HepG2 (cell line): ENCODE measurements at regions not wholly inside any gene's neighbourhood (a gene's known extent, or its start where the extent isn't known, plus 50 kb on each side); places are given as distances from the start of the nearest gene placed in this dataset.

Source experiments
- ATAC-seq: fragments of 200-7000 bp; cut with Tn5 transposase; 3 replicates; pipeline ENCODE4 v1.9.1; 2020; ENCODE audit warnings: mild to moderate bottlenecking, moderate library complexity
- BruUV-seq: library from RNA; stranded (reverse); fragments of 400-500 nt; replicated peaks from 2 replicates; lab custom pipeline; 2021; lab: Mats Ljungman, UMichigan
- CTCF ChIA-PET: fragments of 300-600 bp; formaldehyde crosslinking; extraction: SDS; loops from one replicate; lab custom pipeline; 2021; ENCODE audit warnings: low total read pairs, inconsistent platforms, low intra/inter-chr PET ratio; lab: Yijun Ruan, JAX
- POLR2A ChIA-PET: fragments of 350-600 bp; sonication (Branson Sonifier 250); formaldehyde crosslinking; loops from one replicate; lab custom pipeline; 2020; ENCODE audit warnings: antibody characterized with exemption, inconsistent platforms; lab: Yijun Ruan, JAX
- DNase-seq: peaks from one replicate; pipeline ENCODE4 v3.0.0-alpha.2; 2015; ENCODE audit warnings: low spot score
- FAIRE-seq: peaks from 3 replicates; lab custom pipeline; 2011; peaks lifted over from hg19 to GRCh38; lab: Jason Lieb, UNC
- H2AFZ ChIP-seq: one replicate; pipeline ENCODE4 v1.6.1; 2011; ENCODE audit warnings: low read length, inconsistent platforms
- H3K27ac ChIP-seq: fragments of 300-600 bp; 3 replicates; pipeline ENCODE4 v1.8.0; 2011; ENCODE audit warnings: mixed run types, mild to moderate bottlenecking, mixed read lengths, low read length, inconsistent platforms; ENCODE audit not compliant: insufficient read depth; ENCODE audit errors: extremely low read length
- H3K27me3 ChIP-seq, 2 experiments: fragments of 200-600 bp in 1 of 2; 2 replicates in 1 of 2; 3 replicates in 1 of 2; pipeline versions ENCODE4 v1.6.0 to v1.8.0; 2011; ENCODE audit warnings: low read length in 2 of 2, mild to moderate bottlenecking in 2 of 2, moderate library complexity in 2 of 2, inconsistent platforms in 1 of 2; ENCODE audit not compliant: insufficient read depth in 2 of 2, control insufficient read depth in 1 of 2
- H3K36me3 ChIP-seq, 2 experiments: fragments of 200-600 bp in 1 of 2; replicated peaks in 1 of 2; 2 replicates in 1 of 2; 3 replicates in 1 of 2; pipeline versions ENCODE4 v1.5.1 to v1.8.0; 2011; ENCODE audit warnings: low read length in 2 of 2, inconsistent platforms in 1 of 2; ENCODE audit not compliant: insufficient read depth in 2 of 2, control insufficient read depth in 1 of 2
- H3K4me1 ChIP-seq: 2 replicates; pipeline ENCODE4 v1.5.1; 2012; ENCODE audit warnings: low read length, inconsistent platforms; ENCODE audit not compliant: insufficient read depth
- H3K4me2 ChIP-seq: 2 replicates; pipeline ENCODE4 v1.6.0; 2011; ENCODE audit warnings: low read depth, low read length, inconsistent platforms
- H3K4me3 ChIP-seq, 3 experiments: fragments of 200-600 bp in 1 of 3; sonication (generic), shearing (Covaris generic) in 1 of 3; replicated peaks in 1 of 3; 2 replicates each; pipeline ENCODE4 v1.5.1; 2011 to 2016; ENCODE audit warnings: low read length in 3 of 3, inconsistent platforms in 2 of 3, low read depth in 2 of 3, mild to moderate bottlenecking in 2 of 3, control low read depth in 1 of 3, mixed read lengths in 1 of 3; ENCODE audit not compliant: insufficient read depth in 1 of 3
- H3K79me2 ChIP-seq: one replicate; pipeline ENCODE4 v1.6.1; 2011; ENCODE audit warnings: low read length, inconsistent platforms; ENCODE audit not compliant: insufficient read depth
- H3K9ac ChIP-seq: 2 replicates; pipeline ENCODE4 v1.6.0; 2011; ENCODE audit warnings: mild to moderate bottlenecking, low read depth, low read length, inconsistent platforms; ENCODE audit not compliant: insufficient read depth
- H3K9me3 ChIP-seq: 2 replicates; pipeline ENCODE4 v1.5.1; 2012; ENCODE audit warnings: mild to moderate bottlenecking, low read length
- H4K20me1 ChIP-seq: 2 replicates; pipeline ENCODE4 v1.6.0; 2011; ENCODE audit warnings: inconsistent platforms, mild to moderate bottlenecking, low read length, moderate library complexity; ENCODE audit not compliant: insufficient read depth
- DNMT1 ChIP-seq: sonication (generic); formaldehyde crosslinking; IDR thresholded peaks from 2 replicates; pipeline ENCODE4 v1.5.1; 2020; ENCODE audit warnings: mild to moderate bottlenecking, missing genetic modification reagents
- PTBP1 ChIP-seq: fragments of 200-400 bp; formaldehyde crosslinking; IDR thresholded peaks from 2 replicates; pipeline ENCODE4 v1.6.1; 2018; ENCODE audit warnings: low read length, low read depth; ENCODE audit not compliant: poor library complexity, severe bottlenecking
- SSRP1 ChIP-seq: IDR thresholded peaks from 2 replicates; pipeline ENCODE4 v1.6.1; 2016; ENCODE audit warnings: control low read depth
- TBP ChIP-seq: sonication (generic); formaldehyde crosslinking; IDR thresholded peaks from 2 replicates; pipeline ENCODE4 v1.5.0; 2020; ENCODE audit warnings: missing genetic modification reagents
- YEATS4 ChIP-seq: sonication (generic); formaldehyde crosslinking; IDR thresholded peaks from 2 replicates; pipeline ENCODE4 v1.4.0; 2020; ENCODE audit warnings: missing genetic modification reagents, borderline replicate concordance
- ZFP36 ChIP-seq: fragments of 150-350 bp; IDR thresholded peaks from 2 replicates; pipeline ENCODE4 v1.6.1; 2018; ENCODE audit warnings: borderline replicate concordance, low read length, low read depth; ENCODE audit not compliant: partially characterized antibody
- ZNF562 ChIP-seq: sonication (generic); formaldehyde crosslinking; IDR thresholded peaks from 2 replicates; pipeline ENCODE4 v1.8.0; 2022; ENCODE audit warnings: missing genetic modification reagents, borderline replicate concordance
- ZNF720 ChIP-seq: sonication (generic); formaldehyde crosslinking; IDR thresholded peaks from 2 replicates; pipeline ENCODE4 v1.4.0; 2020; ENCODE audit warnings: missing genetic modification reagents
- WGBS: methylation state at CpG from one replicate; pipeline ENCODE4 v1.1.6; 2017; ENCODE audit warnings: low lambda C conversion rate; 5-methylcytosine and 5-hydroxymethylcytosine counted together
- in situ Hi-C: cut with HindIII; loops from 2 replicates; pipeline ENCODE4 v1.10.0; 2017; ENCODE audit warnings: low pct_unique_long_range_greater_than_20kb; ENCODE audit not compliant: extremely low pct_ligation_motif_present
- intact Hi-C: fragments of 100-400 bp; cut with micrococcal nuclease; formaldehyde crosslinking; loops from one replicate; pipeline ENCODE4 v1.10.0; 2022; ENCODE audit not compliant: unreplicated experiment
- TF ChIP-seq, protein P1 (sequence below): IDR thresholded peaks from 2 replicates; pipeline ENCODE4 v1.6.1; 2012; ENCODE audit warnings: low read length, improper control_type of control experiment
- TF ChIP-seq, protein P2 (sequence below): sonication (generic); formaldehyde crosslinking; conservative IDR thresholded peaks from 2 replicates; pipeline ENCODE4 v1.8.1; 2023; ENCODE audit warnings: missing genetic modification reagents
- TF ChIP-seq, protein P3 (sequence below): sonication (generic); formaldehyde crosslinking; IDR thresholded peaks from 2 replicates; pipeline ENCODE4 v1.5.0; 2020; ENCODE audit warnings: mild to moderate bottlenecking, missing genetic modification reagents, moderate library complexity
- TF ChIP-seq, protein P4 (sequence below): sonication (generic); formaldehyde crosslinking; IDR thresholded peaks from 2 replicates; pipeline ENCODE4 v1.4.0; 2020; ENCODE audit warnings: missing genetic modification reagents, mild to moderate bottlenecking, borderline replicate concordance

DNA sequence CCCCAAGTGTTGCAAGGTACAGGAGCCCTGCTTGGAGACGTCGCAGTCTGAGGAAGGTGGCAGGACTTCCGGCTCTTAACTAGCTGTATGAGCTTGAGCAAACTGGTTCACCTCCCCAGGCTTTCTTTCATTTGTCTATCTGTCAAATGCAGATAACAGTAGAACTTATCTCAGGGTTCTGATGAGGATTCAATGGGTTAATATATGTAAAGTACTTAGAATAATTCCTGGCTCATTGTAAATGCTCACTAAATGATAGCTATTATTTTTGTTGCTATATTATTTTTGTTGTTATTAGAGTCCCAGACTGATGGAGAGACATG lies 108.5 kb upstream of the IPO9 start (continued):
- no peak for TF ChIP-seq ZFP36
- TF ChIP-seq, all 625 proteins: peak for 0

DNA sequence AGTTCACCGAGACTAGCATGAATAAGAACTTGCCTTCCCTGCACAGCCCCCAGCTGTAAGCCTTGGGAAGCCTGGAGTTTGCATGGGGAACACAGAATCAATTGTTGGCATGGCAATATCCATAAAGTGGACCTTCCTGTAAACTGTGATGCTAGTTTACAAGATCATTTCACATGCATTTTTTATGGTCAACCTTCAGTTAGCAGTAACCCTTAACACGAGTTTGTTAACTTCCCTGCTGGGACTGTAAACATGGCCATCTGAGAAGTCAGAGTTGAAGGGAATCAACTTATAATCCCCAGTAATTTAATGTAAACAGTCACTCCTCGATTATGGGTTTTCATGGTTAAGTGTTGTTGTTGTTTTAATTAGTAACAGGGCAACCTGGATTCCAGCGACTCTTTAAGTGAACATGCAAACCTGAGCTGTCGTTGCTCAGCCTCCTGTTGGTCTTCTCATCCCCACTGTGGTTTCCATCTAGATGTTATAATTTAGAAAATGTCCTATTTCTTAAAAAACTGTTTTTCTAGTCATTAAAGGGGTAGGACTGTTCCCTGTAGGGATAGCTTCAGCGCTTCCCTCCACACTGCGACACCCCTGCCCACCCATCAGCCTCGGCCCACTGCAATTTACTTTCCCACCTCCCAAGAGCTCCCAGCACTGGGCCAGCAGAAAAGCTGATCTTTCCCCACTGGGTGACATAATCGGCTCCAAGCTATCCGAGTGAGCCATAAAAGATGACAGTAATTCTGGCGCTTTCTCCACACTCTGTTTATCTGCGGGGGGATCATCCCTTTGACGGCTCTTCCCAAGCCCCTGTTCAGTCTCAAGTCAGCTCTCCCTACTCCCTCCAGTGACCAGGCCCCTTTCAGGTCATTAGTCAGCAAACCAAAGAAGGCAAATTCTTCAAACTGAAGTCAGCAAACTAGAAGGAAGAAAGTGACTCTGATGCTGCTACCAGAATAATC lies 107.6 kb upstream of the IPO9 start:
- H3K4me3 ChIP-seq: no peak overlapping the region
- intact Hi-C loops: no loop called here

More for the DNA sequence above, 107.6 kb upstream of the IPO9 start:
- Histone ChIP-seq H3K36me3 (no peaks in the 10 kb centered on the region), H4K20me1 (no peaks in the 10 kb centered on the region), H3K79me2 (no peaks in the 10 kb centered on the region), H3K4me2 (no peak overlapping the region), H3K9ac (no peak overlapping the region), H2AFZ (no peak overlapping the region), H3K27ac (no peak overlapping the region), H3K9me3 (no peaks in the 10 kb centered on the region), H3K27me3 (peaks cover 2 to 40% of the 10 kb centered on the region in 2 experiments; a peak in 3 of 5 replicates), H3K4me1 (no peaks in the 10 kb centered on the region)
- 7% methylated on average over 13 of the region's 13 CpGs for WGBS
- TF ChIP-seq, protein P1, sequence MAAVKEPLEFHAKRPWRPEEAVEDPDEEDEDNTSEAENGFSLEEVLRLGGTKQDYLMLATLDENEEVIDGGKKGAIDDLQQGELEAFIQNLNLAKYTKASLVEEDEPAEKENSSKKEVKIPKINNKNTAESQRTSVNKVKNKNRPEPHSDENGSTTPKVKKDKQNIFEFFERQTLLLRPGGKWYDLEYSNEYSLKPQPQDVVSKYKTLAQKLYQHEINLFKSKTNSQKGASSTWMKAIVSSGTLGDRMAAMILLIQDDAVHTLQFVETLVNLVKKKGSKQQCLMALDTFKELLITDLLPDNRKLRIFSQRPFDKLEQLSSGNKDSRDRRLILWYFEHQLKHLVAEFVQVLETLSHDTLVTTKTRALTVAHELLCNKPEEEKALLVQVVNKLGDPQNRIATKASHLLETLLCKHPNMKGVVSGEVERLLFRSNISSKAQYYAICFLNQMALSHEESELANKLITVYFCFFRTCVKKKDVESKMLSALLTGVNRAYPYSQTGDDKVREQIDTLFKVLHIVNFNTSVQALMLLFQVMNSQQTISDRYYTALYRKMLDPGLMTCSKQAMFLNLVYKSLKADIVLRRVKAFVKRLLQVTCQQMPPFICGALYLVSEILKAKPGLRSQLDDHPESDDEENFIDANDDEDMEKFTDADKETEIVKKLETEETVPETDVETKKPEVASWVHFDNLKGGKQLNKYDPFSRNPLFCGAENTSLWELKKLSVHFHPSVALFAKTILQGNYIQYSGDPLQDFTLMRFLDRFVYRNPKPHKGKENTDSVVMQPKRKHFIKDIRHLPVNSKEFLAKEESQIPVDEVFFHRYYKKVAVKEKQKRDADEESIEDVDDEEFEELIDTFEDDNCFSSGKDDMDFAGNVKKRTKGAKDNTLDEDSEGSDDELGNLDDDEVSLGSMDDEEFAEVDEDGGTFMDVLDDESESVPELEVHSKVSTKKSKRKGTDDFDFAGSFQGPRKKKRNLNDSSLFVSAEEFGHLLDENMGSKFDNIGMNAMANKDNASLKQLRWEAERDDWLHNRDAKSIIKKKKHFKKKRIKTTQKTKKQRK: no peak
- TF ChIP-seq SSRP1 (CRISPR knock-in tag) (no peak), ZNF720 (CRISPR knock-in tag) (no peak), YEATS4 (CRISPR knock-in tag) (no peak), TBP (CRISPR knock-in tag) (no peak), PTBP1 (no peak), ZNF562 (no peak), DNMT1 (CRISPR knock-in tag) (no peak)
- TF ChIP-seq, protein P2, sequence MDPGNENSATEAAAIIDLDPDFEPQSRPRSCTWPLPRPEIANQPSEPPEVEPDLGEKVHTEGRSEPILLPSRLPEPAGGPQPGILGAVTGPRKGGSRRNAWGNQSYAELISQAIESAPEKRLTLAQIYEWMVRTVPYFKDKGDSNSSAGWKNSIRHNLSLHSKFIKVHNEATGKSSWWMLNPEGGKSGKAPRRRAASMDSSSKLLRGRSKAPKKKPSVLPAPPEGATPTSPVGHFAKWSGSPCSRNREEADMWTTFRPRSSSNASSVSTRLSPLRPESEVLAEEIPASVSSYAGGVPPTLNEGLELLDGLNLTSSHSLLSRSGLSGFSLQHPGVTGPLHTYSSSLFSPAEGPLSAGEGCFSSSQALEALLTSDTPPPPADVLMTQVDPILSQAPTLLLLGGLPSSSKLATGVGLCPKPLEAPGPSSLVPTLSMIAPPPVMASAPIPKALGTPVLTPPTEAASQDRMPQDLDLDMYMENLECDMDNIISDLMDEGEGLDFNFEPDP (CRISPR knock-in tag): no peak
- TF ChIP-seq, protein P3, sequence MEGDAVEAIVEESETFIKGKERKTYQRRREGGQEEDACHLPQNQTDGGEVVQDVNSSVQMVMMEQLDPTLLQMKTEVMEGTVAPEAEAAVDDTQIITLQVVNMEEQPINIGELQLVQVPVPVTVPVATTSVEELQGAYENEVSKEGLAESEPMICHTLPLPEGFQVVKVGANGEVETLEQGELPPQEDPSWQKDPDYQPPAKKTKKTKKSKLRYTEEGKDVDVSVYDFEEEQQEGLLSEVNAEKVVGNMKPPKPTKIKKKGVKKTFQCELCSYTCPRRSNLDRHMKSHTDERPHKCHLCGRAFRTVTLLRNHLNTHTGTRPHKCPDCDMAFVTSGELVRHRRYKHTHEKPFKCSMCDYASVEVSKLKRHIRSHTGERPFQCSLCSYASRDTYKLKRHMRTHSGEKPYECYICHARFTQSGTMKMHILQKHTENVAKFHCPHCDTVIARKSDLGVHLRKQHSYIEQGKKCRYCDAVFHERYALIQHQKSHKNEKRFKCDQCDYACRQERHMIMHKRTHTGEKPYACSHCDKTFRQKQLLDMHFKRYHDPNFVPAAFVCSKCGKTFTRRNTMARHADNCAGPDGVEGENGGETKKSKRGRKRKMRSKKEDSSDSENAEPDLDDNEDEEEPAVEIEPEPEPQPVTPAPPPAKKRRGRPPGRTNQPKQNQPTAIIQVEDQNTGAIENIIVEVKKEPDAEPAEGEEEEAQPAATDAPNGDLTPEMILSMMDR (CRISPR knock-in tag): no peak
- TF ChIP-seq, protein P4, sequence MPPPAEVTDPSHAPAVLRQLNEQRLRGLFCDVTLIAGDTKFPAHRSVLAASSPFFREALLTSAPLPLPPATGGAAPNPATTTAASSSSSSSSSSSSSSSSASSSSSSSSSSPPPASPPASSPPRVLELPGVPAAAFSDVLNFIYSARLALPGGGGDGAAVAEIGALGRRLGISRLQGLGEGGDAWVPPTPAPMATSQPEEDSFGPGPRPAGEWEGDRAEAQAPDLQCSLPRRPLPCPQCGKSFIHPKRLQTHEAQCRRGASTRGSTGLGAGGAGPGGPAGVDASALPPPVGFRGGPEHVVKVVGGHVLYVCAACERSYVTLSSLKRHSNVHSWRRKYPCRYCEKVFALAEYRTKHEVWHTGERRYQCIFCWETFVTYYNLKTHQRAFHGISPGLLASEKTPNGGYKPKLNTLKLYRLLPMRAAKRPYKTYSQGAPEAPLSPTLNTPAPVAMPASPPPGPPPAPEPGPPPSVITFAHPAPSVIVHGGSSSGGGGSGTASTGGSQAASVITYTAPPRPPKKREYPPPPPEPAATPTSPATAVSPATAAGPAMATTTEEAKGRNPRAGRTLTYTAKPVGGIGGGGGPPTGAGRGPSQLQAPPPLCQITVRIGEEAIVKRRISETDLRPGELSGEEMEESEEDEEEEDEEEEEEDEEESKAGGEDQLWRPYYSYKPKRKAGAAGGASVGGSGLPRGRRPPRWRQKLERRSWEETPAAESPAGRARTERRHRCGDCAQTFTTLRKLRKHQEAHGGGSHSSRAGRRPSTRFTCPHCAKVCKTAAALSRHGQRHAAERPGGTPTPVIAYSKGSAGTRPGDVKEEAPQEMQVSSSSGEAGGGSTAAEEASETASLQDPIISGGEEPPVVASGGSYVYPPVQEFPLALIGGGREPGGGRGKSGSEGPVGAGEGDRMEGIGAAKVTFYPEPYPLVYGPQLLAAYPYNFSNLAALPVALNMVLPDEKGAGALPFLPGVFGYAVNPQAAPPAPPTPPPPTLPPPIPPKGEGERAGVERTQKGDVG: no peak
- in situ Hi-C loops: no loop called here
- BruUV-seq: no TSS peak
- POLR2A ChIA-PET: no interaction called here
- CTCF ChIA-PET: no interaction called here
- no peak for DNase-seq
- no peak for ATAC-seq
- FAIRE-seq: no peak
